Ovary (tissue), 7 donors: ENCODE measurements at regions not wholly inside any gene's neighbourhood (a gene's known extent, or its start where the extent isn't known, plus 50 kb on each side); places are given as distances from the start of the nearest gene placed in this dataset.

Experiments
- DNase-seq, 5 donors: peaks; one replicate each; pipeline ENCODE4 v3.0.0-alpha.2; 2019 to 2020
- H3K27ac ChIP-seq, 2 donors: fragments of 200-600 bp; one replicate each; pipeline versions ENCODE4 v1.5.1 to v1.8.0; 2019 to 2022
- H3K27me3 ChIP-seq: fragments of 200-600 bp; one replicate; pipeline ENCODE4 v1.8.0; 2022
- H3K36me3 ChIP-seq: fragments of 200-600 bp; sonication (generic); one replicate; pipeline ENCODE4 v1.5.1; 2019
- H3K4me1 ChIP-seq: one replicate; pipeline ENCODE4 v1.8.1; 2013; ENCODE audit warnings: mild to moderate bottlenecking, moderate library complexity; ENCODE audit not compliant: insufficient read depth
- H3K4me3 ChIP-seq: fragments of 200-600 bp; sonication (generic); one replicate; pipeline ENCODE4 v1.5.1; 2017
- H3K9me3 ChIP-seq, 2 donors: fragments of 200-600 bp in 1 of 2; sonication (generic) in 1 of 2; one replicate each; pipeline versions ENCODE4 v1.5.1 to v1.8.1; 2013 to 2019; ENCODE audit warnings: mild to moderate bottlenecking in 1 of 2, moderate library complexity in 1 of 2
- CTCF ChIP-seq, 3 donors: fragments of 450-650 bp in 2 of 3; fragments of 200-600 bp in 1 of 3; IDR thresholded peaks; one replicate each; pipeline versions ENCODE4 v1.5.1 to v1.8.0; 2016 to 2022; ENCODE audit warnings: antibody characterized with exemption in 3 of 3, mild to moderate bottlenecking in 1 of 3
- EP300 ChIP-seq: sonication (generic); formaldehyde crosslinking; IDR thresholded peaks from one replicate; pipeline ENCODE4 v1.6.1; 2017; ENCODE audit warnings: antibody characterized with exemption
- POLR2A ChIP-seq: fragments of 450-650 bp; IDR thresholded peaks from one replicate; pipeline ENCODE4 v1.6.1; 2017; ENCODE audit warnings: antibody characterized with exemption, mild to moderate bottlenecking, moderate library complexity
- whole genome bisulfite sequencing, 3 donors: extraction: QIAGEN DNeasy Blood & Tissue Kit in 1 of 3; methylation state at CpG; one replicate each; pipeline versions ENCODE4 v1.1.5 to v1.1.7; 2013 to 2017; 5-methylcytosine and 5-hydroxymethylcytosine counted together
- intact Hi-C, 4 donors: fragments of 100-400 bp; cut with DNase I; formaldehyde crosslinking; loops; one replicate each; pipeline versions ENCODE4 v1.11.0 to v1.15.1; 2022 to 2023
- donor health status: DM: no; HTN: no; CAD: no; lungs with moderate emphysema.
- donor health status: DM: no; HTN: no; CAD: no.
- donor health status: Bipolar disorder and iron deficiency.
- donor health status: DM: no; HTN: no; CAD: no.
- donor health status: DM: yes; HTN: yes; CAD: no.

GRCh38 chr10:123402656-123403055 lies 248.5 kb downstream of the BUB3 start:
- no peak overlapping the region for H3K27ac ChIP-seq
- H3K4me1 ChIP-seq = no peaks in the 10 kb centered on the region
- peaks cover 0 to 4% of the 10 kb centered on the region in 2 donors for H3K9me3 ChIP-seq
- no peak for DNase-seq
- H3K27me3 ChIP-seq = no peaks in the 10 kb centered on the region
- intact Hi-C loops = no loop called here
- H3K4me3 ChIP-seq = no peak overlapping the region
- no peak for TF ChIP-seq POLR2A
- TF ChIP-seq CTCF (IDR thresholded peaks at IDR 0.05) = no peak
- no peaks in the 10 kb centered on the region for H3K36me3 ChIP-seq
- WGBS, 3 donors = 55 to 63% (median 61%) methylated on average over 5 of the region's 5 CpGs

GRCh38 chr10:123404357-123404756 lies 250.2 kb downstream of the BUB3 start:
- WGBS, 3 donors = 87 to 97% (median 96%) methylated on average over 1 of the region's 1 CpG
- no peak for DNase-seq
- intact Hi-C loops = no loop called here
- peaks cover 0 to 4% of the 10 kb centered on the region in 2 donors for H3K9me3 ChIP-seq
- H3K27me3 ChIP-seq = no peaks in the 10 kb centered on the region
- H3K27ac ChIP-seq = no peak overlapping the region
- TF ChIP-seq EP300 (no peak), CTCF (IDR thresholded peaks at IDR 0.05) (no peak), POLR2A (no peak)
- H3K36me3 ChIP-seq = no peaks in the 10 kb centered on the region
- H3K4me1 ChIP-seq = no peaks in the 10 kb centered on the region
- no peak overlapping the region for H3K4me3 ChIP-seq

DNA sequence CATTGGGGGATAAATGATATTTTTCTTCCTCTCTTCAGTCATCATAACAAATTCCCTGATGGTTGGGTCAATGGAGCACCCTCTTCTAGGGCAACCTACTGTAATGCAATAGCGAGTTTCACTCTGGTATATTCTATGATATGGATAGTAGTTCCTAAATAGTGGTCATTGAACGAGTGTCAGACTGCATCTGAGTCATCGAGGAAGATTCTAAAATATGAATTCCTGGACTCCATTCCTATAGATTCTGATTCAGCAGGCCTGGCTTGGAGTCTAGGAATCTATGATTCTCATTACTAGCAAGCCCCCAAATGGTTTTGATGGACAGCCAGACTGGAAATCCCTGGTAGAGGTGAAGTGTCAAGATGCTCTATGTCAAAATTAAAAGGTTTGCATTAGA lies 254.5 kb downstream of the BUB3 start:
- Histone ChIP-seq H3K27me3 (no peaks in the 10 kb centered on the region), H3K4me1 (no peaks in the 10 kb centered on the region), H3K27ac (no peak overlapping the region), H3K4me3 (no peak overlapping the region), H3K36me3 (no peaks in the 10 kb centered on the region), H3K9me3 (no peaks in the 10 kb centered on the region)
- TF ChIP-seq POLR2A (no peak), CTCF (IDR thresholded peaks at IDR 0.05) (no peak), EP300 (no peak)
- intact Hi-C loops = no loop called here
- WGBS, 3 donors = 76 to 88% (median 80%) methylated on average over 3 of the region's 3 CpGs
- DNase-seq = no peak

DNA sequence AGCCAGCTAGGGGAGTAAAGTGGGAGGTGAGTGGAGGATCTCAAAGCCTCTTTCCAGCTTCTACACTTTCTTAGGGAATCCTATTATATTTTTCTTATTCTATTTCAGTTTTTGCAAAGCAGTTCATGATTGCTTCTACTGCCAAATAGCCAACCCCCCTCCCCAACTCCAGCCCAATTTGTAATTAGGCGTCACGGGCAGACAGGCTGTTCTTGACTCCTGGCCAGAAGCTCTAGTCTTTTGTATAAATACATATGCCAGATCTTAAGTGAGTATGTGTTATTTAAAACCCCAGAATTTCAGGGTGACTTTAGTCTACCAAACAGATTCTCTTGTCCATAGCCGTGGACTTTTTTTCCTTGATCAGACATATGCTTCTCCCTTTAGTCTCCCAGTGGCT lies 255.2 kb downstream of the BUB3 start:
- Histone ChIP-seq H3K4me3 (no peak overlapping the region), H3K27me3 (no peaks in the 10 kb centered on the region), H3K36me3 (no peaks in the 10 kb centered on the region), H3K9me3 (no peaks in the 10 kb centered on the region), H3K27ac (no peak overlapping the region), H3K4me1 (no peaks in the 10 kb centered on the region)
- WGBS, 3 donors = 40 to 61% (median 46%) methylated on average over 3 of the region's 3 CpGs
- DNase-seq = no peak
- TF ChIP-seq CTCF (IDR thresholded peaks at IDR 0.05) (no peak), EP300 (no peak), POLR2A (no peak)
- intact Hi-C loops = no loop called here

DNA sequence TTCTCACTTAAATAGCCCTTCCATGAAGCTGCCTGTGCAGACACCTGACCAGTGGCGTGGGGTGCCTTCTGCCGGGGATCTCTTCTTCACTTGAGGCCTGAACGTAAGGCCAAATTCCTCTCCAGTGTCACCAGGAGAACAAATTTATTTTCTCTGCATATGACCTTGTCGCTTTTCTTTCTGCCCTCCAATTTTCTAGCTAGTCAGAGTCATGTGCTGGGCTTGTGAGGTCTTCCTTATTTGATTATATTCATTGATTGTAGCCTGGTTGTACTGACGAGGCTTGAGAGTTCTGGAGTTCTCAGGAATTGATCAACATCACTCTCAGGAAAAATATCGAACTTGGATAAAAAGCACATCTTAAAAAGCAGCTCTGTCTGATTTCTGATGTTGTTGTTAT lies 255.7 kb downstream of the BUB3 start:
- 61 to 76% (median 65%) methylated on average over 6 of the region's 6 CpGs for WGBS, 3 donors
- intact Hi-C loops = no loop called here

More for the DNA sequence above, 255.7 kb downstream of the BUB3 start:
- TF ChIP-seq EP300 (no peak), POLR2A (no peak), CTCF (IDR thresholded peaks at IDR 0.05) (no peak)
- Histone ChIP-seq H3K27me3 (no peaks in the 10 kb centered on the region), H3K4me3 (no peak overlapping the region), H3K36me3 (no peaks in the 10 kb centered on the region), H3K4me1 (no peaks in the 10 kb centered on the region), H3K27ac (no peak overlapping the region), H3K9me3 (no peaks in the 10 kb centered on the region)
- no peak for DNase-seq
